ENCODE measurements at regions not wholly inside any gene's neighbourhood (a gene's known extent, or its start where the extent isn't known, plus 50 kb on each side); places are given as distances from the start of the nearest gene placed in this dataset.
A peak's percentile ranks its signal among the peaks of the same experiment; 100 is the strongest.

DNA sequence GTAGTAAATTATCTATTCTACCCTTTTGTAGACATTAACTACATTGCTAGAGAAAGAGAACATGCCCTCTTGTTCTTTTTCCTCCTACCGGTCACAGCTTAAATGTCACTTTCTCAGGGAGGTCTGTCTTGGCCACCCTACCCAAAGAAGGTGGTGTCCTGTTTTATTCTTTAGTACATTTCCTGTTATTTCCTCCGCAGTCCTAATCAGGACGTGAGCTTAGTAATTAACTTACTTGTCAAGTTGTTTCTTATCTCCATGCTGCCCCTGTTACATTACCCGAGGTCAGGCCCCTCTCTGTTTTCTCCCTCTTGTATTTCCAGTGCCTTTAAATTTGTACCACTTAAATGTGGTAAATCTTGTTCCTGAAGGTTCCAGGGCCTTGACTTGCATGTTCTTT lies 73.7 kb upstream of the RMDN2 start:
- no peak for DNase-seq (ENCODE audit: low read depth, low spot score)
- in situ Hi-C loops (cut with HindIII; ENCODE audit: low sequenced_read_pairs): no loop called here
- H3K4me3 ChIP-seq (ENCODE audit: low read depth, low read length): no peak overlapping the region
- TF ChIP-seq, protein P1, sequence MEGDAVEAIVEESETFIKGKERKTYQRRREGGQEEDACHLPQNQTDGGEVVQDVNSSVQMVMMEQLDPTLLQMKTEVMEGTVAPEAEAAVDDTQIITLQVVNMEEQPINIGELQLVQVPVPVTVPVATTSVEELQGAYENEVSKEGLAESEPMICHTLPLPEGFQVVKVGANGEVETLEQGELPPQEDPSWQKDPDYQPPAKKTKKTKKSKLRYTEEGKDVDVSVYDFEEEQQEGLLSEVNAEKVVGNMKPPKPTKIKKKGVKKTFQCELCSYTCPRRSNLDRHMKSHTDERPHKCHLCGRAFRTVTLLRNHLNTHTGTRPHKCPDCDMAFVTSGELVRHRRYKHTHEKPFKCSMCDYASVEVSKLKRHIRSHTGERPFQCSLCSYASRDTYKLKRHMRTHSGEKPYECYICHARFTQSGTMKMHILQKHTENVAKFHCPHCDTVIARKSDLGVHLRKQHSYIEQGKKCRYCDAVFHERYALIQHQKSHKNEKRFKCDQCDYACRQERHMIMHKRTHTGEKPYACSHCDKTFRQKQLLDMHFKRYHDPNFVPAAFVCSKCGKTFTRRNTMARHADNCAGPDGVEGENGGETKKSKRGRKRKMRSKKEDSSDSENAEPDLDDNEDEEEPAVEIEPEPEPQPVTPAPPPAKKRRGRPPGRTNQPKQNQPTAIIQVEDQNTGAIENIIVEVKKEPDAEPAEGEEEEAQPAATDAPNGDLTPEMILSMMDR (IDR thresholded peaks at IDR 0.05; ENCODE audit: low read depth, low read length): no peak

DNA sequence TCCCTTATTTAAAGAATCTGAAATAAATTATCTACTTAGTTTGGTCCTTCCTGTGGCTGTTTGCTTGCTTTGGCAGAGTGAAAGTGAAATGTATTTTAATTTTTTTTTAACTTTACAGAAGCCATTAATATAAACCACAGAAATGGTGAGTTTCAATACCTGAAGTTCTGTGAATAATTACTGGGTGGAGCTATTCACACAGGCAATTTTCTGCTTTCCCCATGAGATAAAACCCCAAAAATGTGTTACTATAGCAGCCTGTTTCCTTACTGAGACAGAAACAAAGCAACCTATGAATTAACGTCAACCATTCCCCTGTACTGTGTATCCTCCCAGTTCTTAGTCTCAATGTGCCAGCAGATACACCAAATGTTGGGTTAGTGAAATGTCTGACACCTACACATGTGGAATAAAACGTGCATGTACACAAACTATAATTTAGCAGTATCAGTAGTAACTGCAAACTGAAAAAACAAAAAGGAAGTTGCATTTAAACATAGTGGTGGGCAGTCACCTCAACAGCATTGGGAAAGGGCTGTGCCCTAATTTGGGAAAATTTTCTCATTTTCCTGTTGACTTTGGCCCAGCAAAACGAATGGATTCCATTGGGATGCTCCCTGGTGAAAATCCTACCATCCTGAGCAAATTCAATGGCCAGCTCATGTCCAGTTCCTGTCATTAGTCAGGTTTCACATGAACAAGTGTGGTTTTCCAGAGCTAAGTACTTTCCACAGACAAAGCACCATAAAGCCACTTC lies 73.1 kb upstream of the RMDN2 start:
- no peak overlapping the region for H3K4me3 ChIP-seq (ENCODE audit: low read depth, low read length)
- TF ChIP-seq, protein P1 (IDR thresholded peaks at IDR 0.05; ENCODE audit: low read depth, low read length): no peak
- in situ Hi-C loops (cut with HindIII; ENCODE audit: low sequenced_read_pairs): no loop called here
- peak; percentile 52 for DNase-seq (ENCODE audit: low read depth, low spot score)

DNA sequence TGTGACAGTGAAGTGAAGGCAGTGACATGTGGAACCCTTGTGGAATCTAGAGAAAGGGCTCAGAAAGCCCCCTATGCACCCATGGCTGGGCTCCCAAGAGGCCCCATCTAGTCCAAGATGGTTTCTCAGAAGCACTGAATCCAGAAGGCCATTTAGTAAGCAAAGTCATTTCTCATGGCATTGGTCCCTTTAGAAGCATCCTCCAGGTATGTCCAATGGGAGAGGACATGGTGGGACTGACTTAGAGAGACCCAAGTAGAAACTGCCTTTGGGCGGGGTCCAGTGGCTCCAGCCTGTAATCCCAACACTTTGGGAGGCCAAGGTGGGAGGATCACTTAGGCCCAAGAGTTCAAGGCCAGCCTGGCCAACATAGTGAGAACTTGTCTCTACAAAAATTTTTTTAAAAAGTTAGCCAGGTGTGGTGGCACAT lies 72.5 kb upstream of the RMDN2 start:
- H3K4me3 ChIP-seq (ENCODE audit: low read depth, low read length): no peak overlapping the region
- no peak for DNase-seq (ENCODE audit: low read depth, low spot score)
- in situ Hi-C loops (cut with HindIII; ENCODE audit: low sequenced_read_pairs): no loop called here
- TF ChIP-seq, protein P1 (IDR thresholded peaks at IDR 0.05; ENCODE audit: low read depth, low read length): no peak

DNA sequence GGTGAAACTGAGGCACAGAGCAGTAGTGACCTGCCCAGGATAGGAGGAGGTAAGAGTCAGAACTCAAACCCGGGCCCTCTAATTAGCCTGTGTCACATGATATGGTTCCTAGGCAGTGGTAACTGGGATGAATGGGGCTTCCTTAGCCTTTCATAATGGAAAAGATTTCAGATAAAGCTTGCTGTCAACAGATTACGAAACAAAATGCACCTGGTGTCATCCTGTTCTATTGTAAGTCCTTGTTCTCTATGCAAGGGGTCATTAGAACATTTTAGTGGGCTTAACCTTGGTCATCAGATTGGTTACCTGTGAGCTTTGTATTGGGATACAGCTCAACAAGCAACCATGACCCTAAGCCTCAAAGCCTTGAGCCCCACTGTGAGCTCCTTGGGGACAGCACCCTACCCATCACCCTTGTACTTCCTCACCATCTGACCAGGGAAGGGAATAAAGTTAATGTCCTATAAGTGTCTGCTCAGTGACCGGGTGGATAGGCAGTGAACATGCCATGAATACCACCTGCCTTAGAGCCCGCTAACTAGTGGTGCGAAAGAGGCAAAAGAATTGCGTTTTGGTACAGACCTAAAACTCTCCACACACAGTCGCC lies 70.3 kb upstream of the RMDN2 start:
- DNase-seq (ENCODE audit: low read depth, low spot score): no peak
- TF ChIP-seq, protein P1 (IDR thresholded peaks at IDR 0.05; ENCODE audit: low read depth, low read length): no peak
- in situ Hi-C loops (cut with HindIII; ENCODE audit: low sequenced_read_pairs): no loop called here
- H3K4me3 ChIP-seq (ENCODE audit: low read depth, low read length): no peak overlapping the region

DNA sequence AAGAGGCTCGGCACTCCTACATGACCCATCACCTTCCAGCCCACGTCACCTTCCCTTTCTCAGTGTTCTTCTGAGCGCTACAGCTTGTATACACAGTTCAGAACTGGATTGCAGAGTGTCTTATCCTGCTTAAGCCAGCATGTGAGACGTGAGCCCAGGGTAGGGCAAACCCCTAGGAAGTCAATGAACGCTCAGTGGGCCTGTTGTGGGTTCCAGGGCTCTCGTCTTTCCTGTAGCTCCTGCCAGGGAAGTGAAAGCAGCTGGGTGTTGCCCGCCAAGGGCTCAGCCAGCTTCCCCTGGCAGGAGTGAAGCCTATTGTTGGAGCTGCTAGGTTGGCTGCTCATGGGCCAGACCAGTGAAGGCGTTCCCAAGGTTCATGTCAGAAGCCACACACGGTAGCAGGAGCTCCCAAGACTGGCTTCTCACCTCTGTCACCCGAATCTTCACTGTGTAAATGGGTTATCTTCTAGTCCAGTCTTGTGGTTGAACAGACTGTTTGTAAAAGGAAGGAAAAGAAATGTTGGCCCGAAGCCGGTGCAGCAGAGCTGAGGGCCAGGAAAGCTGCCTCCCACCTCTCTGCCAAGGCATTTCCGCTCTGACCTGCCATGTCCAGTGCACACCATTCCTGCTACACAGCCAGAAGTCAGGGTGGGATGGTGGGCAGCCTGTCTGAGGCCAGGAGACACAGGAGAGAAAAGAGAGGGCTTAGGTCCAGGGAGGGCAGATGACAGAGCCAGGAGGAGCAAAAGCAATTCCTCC lies 69.6 kb upstream of the RMDN2 start:
- no peak for DNase-seq (ENCODE audit: low read depth, low spot score)
- in situ Hi-C loops (cut with HindIII; ENCODE audit: low sequenced_read_pairs): no loop called here
- TF ChIP-seq, protein P1 (IDR thresholded peaks at IDR 0.05; ENCODE audit: low read depth, low read length): no peak
- H3K4me3 ChIP-seq (ENCODE audit: low read depth, low read length): no peak overlapping the region

DNA sequence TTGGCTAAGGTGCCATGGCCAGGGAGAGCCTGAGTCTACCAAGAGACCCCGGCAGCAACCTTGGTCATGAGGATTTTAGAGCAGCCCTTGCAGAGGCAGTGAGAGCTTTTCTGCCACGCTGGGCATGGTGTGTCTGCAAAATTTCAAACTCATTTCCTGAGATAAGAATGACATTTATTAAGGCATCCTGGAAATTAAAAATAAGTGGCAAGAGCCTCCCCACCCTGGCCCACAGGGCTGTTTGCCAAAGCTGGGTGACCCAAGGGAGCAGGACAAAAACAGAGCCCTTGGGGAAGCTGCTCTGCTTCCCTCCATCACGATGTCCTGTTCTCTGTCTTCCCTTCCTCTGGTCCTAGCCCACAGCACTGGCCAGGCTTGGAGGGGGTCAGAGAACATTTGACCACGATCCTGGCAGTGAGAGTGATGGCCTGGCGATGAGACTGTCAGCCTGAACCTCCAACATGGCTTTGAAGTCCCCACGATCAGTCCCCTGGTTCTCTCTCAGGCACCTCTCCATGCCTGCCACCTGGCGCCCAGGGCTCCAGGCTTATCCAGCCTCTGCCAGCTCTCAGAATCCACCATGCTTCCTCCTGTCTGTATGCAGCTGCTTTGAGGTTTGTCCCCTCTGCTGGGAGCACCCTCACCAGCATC lies 68.9 kb upstream of the RMDN2 start:
- in situ Hi-C loops (cut with HindIII; ENCODE audit: low sequenced_read_pairs): no loop called here
- H3K4me3 ChIP-seq (ENCODE audit: low read depth, low read length): no peak overlapping the region
- TF ChIP-seq, protein P1 (IDR thresholded peaks at IDR 0.05; ENCODE audit: low read depth, low read length): no peak
- DNase-seq (ENCODE audit: low read depth, low spot score): no peak

Measured in astrocyte of the spinal cord (primary cell).